Gastrocnemius medialis (tissue), 4 donors: ENCODE measurements at regions not wholly inside any gene's neighbourhood (a gene's known extent, or its start where the extent isn't known, plus 50 kb on each side); places are given as distances from the start of the nearest gene placed in this dataset.
A peak's percentile ranks its signal among the peaks of the same experiment; 100 is the strongest.

Experiments
- ATAC-seq, 2 donors: fragments of 150-250 bp; one replicate each; pipeline ENCODE4 v1.9.1; 2016
- DNase-seq, 2 donors: peaks; one replicate each; pipeline ENCODE4 v3.0.0-alpha.2; 2019
- H3K27ac ChIP-seq, 4 donors: fragments of 200-600 bp; sonication (generic); 1 replicate in 1 of 4; 2 replicates in 3 of 4; pipeline ENCODE4 v1.5.1; 2016 to 2018; ENCODE audit warnings: mild to moderate bottlenecking in 2 of 4, moderate library complexity in 1 of 4
- H3K27me3 ChIP-seq, 3 donors: fragments of 200-600 bp; sonication (generic) in 2 of 3; 1 replicate in 1 of 3; 2 replicates in 2 of 3; pipeline versions ENCODE4 v1.5.1 to v1.6.0; 2016 to 2019; ENCODE audit warnings: mild to moderate bottlenecking in 1 of 3, moderate library complexity in 1 of 3
- H3K36me3 ChIP-seq, 2 donors: fragments of 200-600 bp; sonication (generic) in 1 of 2; one replicate each; pipeline ENCODE4 v1.5.1; 2017 to 2018
- H3K4me1 ChIP-seq, 2 donors: fragments of 200-600 bp; sonication (generic) in 1 of 2; one replicate each; pipeline ENCODE4 v1.5.1; 2016 to 2017; ENCODE audit warnings: mild to moderate bottlenecking in 2 of 2
- H3K4me3 ChIP-seq, 4 donors: fragments of 200-600 bp; sonication (generic) in 3 of 4; 1 replicate in 1 of 4; 2 replicates in 3 of 4; pipeline ENCODE4 v1.5.1; 2016 to 2019; ENCODE audit warnings: mild to moderate bottlenecking in 2 of 4
- H3K9me3 ChIP-seq, 3 donors: fragments of 200-600 bp; sonication (generic) in 2 of 3; 1 replicate in 1 of 3; 2 replicates in 2 of 3; pipeline ENCODE4 v1.5.1; 2016 to 2019
- POLR2A ChIP-seq, 2 donors: fragments of 450-650 bp; IDR thresholded peaks; one replicate each; pipeline ENCODE4 v1.6.1; 2017; ENCODE audit warnings: antibody characterized with exemption in 2 of 2, mild to moderate bottlenecking in 2 of 2, moderate library complexity in 2 of 2
- in situ Hi-C, 4 donors: fragments of 200-750 bp; cut with MboI; loops; one replicate each; pipeline versions ENCODE4 v1.15.0 to v1.8.0; 2017; ENCODE audit warnings: low sequenced_read_pairs in 4 of 4
- intact Hi-C: fragments of 100-400 bp; cut with DNase I; formaldehyde crosslinking; loops from one replicate; pipeline ENCODE4 v1.15.1; 2023; ENCODE audit warnings: low total_unique reads
- TF ChIP-seq, protein P1 (sequence below), 5 experiments: fragments of 450-650 bp in 3 of 5; fragments of 200-600 bp in 2 of 5; sonication (generic) in 2 of 5; IDR thresholded peaks in 4 of 5; conservative IDR thresholded peaks in 1 of 5; 1 replicate in 4 of 5; 2 replicates in 1 of 5; pipeline ENCODE4 v1.5.1; 2016 to 2019; ENCODE audit warnings: antibody characterized with exemption in 5 of 5, mild to moderate bottlenecking in 3 of 5, moderate library complexity in 3 of 5

DNA sequence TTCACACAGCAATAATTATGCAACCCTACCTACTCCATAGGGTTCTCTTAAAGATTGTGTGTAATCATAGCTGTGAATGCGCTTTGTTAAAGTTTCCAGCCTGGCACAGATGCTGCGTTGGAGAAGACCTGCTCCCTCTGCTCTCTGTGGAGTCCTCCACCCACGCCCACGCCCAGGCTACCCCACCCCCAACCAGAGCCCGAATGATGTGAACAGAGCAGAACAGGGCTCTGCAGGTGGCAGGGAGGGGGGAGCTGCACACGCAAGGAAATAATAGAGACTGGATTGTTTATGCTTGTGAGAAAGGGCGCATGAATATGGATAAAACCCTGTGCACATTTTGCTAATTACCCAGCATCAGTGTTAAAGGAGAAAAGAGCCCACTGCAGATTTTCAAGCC lies 447.5 kb downstream of the BCL11A start:
- intact Hi-C loops = no loop called here
- H3K36me3 ChIP-seq = no peaks in the 10 kb centered on the region

DNA sequence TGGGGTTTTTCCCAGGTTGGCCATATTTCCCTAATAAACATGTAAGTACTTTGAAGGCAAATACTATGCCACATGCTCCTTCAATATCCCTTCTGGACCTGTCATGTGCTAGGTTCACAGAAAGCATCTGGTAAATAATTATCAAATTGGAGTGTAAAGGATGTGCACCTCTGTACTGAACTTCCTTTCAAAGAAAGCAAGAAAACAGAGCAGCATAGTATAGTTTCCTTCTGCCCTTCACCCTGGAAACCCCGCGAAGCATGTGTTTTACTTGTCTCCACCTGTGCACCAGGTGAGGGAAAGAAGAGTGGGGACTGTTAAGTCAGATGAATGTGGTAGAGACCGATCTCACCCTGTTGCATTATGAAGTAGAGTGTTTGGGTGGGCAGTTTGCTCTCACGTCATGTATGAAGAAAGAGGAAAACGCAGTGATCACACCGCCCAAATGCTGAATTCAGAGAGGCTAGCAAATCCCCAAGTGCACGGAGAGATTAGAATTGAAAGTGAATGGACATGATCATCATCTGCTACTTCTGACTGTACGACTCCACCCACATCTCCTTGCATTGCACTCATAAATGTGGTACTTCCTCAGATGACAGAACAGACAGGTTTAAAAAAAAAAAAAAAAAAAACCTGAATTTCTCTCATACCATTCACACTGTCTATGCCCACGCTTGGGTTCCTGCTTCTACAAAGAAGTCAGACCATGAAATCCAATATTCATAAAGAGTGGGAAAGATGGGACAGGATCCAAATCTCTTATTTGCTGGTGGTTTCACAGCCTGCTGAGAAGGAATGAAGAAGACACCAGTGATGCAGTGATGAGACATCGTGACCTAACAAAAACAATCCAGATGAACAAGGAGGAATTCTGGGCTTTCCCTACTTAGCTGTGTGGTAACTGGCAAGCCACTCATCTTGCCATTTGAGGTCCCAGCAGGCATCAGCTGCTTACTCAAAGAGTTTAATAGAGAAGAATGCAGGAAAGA lies 448.6 kb downstream of the BCL11A start:
- Histone ChIP-seq H3K9me3 (no peaks in the 10 kb centered on the region), H3K4me1 (peaks cover 2 to 7% of the 10 kb centered on the region in 2 donors), H3K36me3 (no peaks in the 10 kb centered on the region), H3K4me3 (no peak overlapping the region), H3K27me3 (no peaks in the 10 kb centered on the region), H3K27ac (no peak overlapping the region)
- no peak for TF ChIP-seq POLR2A (IDR thresholded peaks at IDR 0.05)
- TF ChIP-seq, protein P1, sequence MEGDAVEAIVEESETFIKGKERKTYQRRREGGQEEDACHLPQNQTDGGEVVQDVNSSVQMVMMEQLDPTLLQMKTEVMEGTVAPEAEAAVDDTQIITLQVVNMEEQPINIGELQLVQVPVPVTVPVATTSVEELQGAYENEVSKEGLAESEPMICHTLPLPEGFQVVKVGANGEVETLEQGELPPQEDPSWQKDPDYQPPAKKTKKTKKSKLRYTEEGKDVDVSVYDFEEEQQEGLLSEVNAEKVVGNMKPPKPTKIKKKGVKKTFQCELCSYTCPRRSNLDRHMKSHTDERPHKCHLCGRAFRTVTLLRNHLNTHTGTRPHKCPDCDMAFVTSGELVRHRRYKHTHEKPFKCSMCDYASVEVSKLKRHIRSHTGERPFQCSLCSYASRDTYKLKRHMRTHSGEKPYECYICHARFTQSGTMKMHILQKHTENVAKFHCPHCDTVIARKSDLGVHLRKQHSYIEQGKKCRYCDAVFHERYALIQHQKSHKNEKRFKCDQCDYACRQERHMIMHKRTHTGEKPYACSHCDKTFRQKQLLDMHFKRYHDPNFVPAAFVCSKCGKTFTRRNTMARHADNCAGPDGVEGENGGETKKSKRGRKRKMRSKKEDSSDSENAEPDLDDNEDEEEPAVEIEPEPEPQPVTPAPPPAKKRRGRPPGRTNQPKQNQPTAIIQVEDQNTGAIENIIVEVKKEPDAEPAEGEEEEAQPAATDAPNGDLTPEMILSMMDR (IDR thresholded peaks at IDR 0.05 in 4 of 5, conservative IDR thresholded peaks at IDR 0.05 in 1 of 5) = no peak
- no peak for DNase-seq
- in situ Hi-C loops = no loop called here
- no peak for ATAC-seq
- intact Hi-C loops = no loop called here

More for the DNA sequence above, 447.5 kb downstream of the BCL11A start:
- peaks cover 0 to 5% of the 10 kb centered on the region in 2 donors for H3K4me1 ChIP-seq
- no peak overlapping the region for H3K4me3 ChIP-seq
- DNase-seq (no peak), ATAC-seq (no peak)
- no peaks in the 10 kb centered on the region for H3K27me3 ChIP-seq
- no peaks in the 10 kb centered on the region for H3K9me3 ChIP-seq
- H3K27ac ChIP-seq = no peak overlapping the region
- TF ChIP-seq, protein P1 (IDR thresholded peaks at IDR 0.05 in 4 of 5, conservative IDR thresholded peaks at IDR 0.05 in 1 of 5) = no peak
- TF ChIP-seq POLR2A (IDR thresholded peaks at IDR 0.05) = no peak
- in situ Hi-C loops = no loop called here

- peaks cover 12 to 32% of the 10 kb centered on the region in 2 donors for H3K4me1 ChIP-seq
- in situ Hi-C loops (no loop called here), intact Hi-C loops (no loop called here)
- H3K36me3 ChIP-seq = no peaks in the 10 kb centered on the region
- TF ChIP-seq POLR2A (IDR thresholded peaks at IDR 0.05) = no peak
- TF ChIP-seq, protein P1 (IDR thresholded peaks at IDR 0.05 in 4 of 5, conservative IDR thresholded peaks at IDR 0.05 in 1 of 5) = no peak
- H3K27me3 ChIP-seq = no peaks in the 10 kb centered on the region
- peak; percentile 22 to 52 for DNase-seq
- no peak overlapping the region for H3K4me3 ChIP-seq
- peak; percentile 76 to 81 for ATAC-seq
- no peaks in the 10 kb centered on the region for H3K9me3 ChIP-seq
- H3K27ac ChIP-seq = no peak overlapping the region
Observed at GRCh38 chr2:60100034-60100433, 453.4 kb downstream of the BCL11A start.

GRCh38 chr2:60098996-60099395 lies 454.5 kb downstream of the BCL11A start:
- Histone ChIP-seq H3K27me3 (no peaks in the 10 kb centered on the region), H3K4me3 (no peak overlapping the region), H3K4me1 (peaks cover 15 to 40% of the 10 kb centered on the region in 2 donors), H3K36me3 (no peaks in the 10 kb centered on the region), H3K27ac (no peak overlapping the region), H3K9me3 (no peaks in the 10 kb centered on the region)
- DNase-seq (no peak), ATAC-seq (no peak)
- in situ Hi-C loops (no loop called here), intact Hi-C loops (loop anchor here (5.0 kb wide), 1 partner anchor 42 kb away; no protein-coding TSS in a partner anchor)
- TF ChIP-seq POLR2A (IDR thresholded peaks at IDR 0.05) = no peak
- TF ChIP-seq, protein P1 (IDR thresholded peaks at IDR 0.05 in 4 of 5, conservative IDR thresholded peaks at IDR 0.05 in 1 of 5) = no peak
